ENCODE measurements at regions not wholly inside any gene's neighbourhood (a gene's known extent, or its start where the extent isn't known, plus 50 kb on each side); places are given as distances from the start of the nearest gene placed in this dataset.

- DNase-seq (ENCODE audit: low read depth): no peak
- no peak overlapping the region for H3K4me3 ChIP-seq (ENCODE audit: low read depth, low read length)
These were observed 280.2 kb downstream of the IRX2 start for GRCh38 chr5:2471152-2471879.

GRCh38 chr5:2466966-2467365 is 284.5 kb downstream of the IRX2 start:
- no peak for DNase-seq (ENCODE audit: low read depth)
- no peak overlapping the region for H3K4me3 ChIP-seq (ENCODE audit: low read depth, low read length)

- DNase-seq (ENCODE audit: low read depth): no peak
These were observed 286.1 kb downstream of the IRX2 start for GRCh38 chr5:2465383-2465782.

GRCh38 chr5:2464141-2464540 is 287.3 kb downstream of the IRX2 start:
- H3K4me3 ChIP-seq (ENCODE audit: low read depth, low read length): no peak overlapping the region

More at GRCh38 chr5:2465383-2465782, 286.1 kb downstream of the IRX2 start:
- H3K4me3 ChIP-seq (ENCODE audit: low read depth, low read length): no peak overlapping the region

GRCh38 chr5:2461701-2462691 is 289.5 kb downstream of the IRX2 start:
- no peak for DNase-seq (ENCODE audit: low read depth)
- H3K4me3 ChIP-seq (ENCODE audit: low read depth, low read length): no peak overlapping the region

More at GRCh38 chr5:2464141-2464540, 287.3 kb downstream of the IRX2 start:
- DNase-seq (ENCODE audit: low read depth): no peak

GRCh38 chr5:2460098-2460497 is 291.4 kb downstream of the IRX2 start:
- no peak for DNase-seq (ENCODE audit: low read depth)
- H3K4me3 ChIP-seq (ENCODE audit: low read depth, low read length): no peak overlapping the region

- no peak for DNase-seq (ENCODE audit: low read depth)
- H3K4me3 ChIP-seq (ENCODE audit: low read depth, low read length): no peak overlapping the region
These were observed 292.2 kb downstream of the IRX2 start for GRCh38 chr5:2459251-2459650.

GRCh38 chr5:2455878-2456277 is 295.6 kb downstream of the IRX2 start:
- H3K4me3 ChIP-seq (ENCODE audit: low read depth, low read length): no peak overlapping the region
- DNase-seq (ENCODE audit: low read depth): no peak

GRCh38 chr5:2454876-2455275 is 296.6 kb downstream of the IRX2 start:
- H3K4me3 ChIP-seq (ENCODE audit: low read depth, low read length): no peak overlapping the region
- no peak for DNase-seq (ENCODE audit: low read depth)

GRCh38 chr5:2453781-2454180 is 297.7 kb downstream of the IRX2 start:
- DNase-seq (ENCODE audit: low read depth): no peak
- H3K4me3 ChIP-seq (ENCODE audit: low read depth, low read length): no peak overlapping the region

- no peak for DNase-seq (ENCODE audit: low read depth)
- H3K4me3 ChIP-seq (ENCODE audit: low read depth, low read length): no peak overlapping the region
These were observed 300.4 kb downstream of the IRX2 start for GRCh38 chr5:2451100-2451499.

GRCh38 chr5:2442496-2443354 is 308.8 kb downstream of the IRX2 start:
- no peak for DNase-seq (ENCODE audit: low read depth)
- H3K4me3 ChIP-seq (ENCODE audit: low read depth, low read length): no peak overlapping the region

- no peak for DNase-seq (ENCODE audit: low read depth)
- H3K4me3 ChIP-seq (ENCODE audit: low read depth, low read length): no peak overlapping the region
These were observed 309.8 kb downstream of the IRX2 start for GRCh38 chr5:2441495-2442180.

GRCh38 chr5:2439608-2440007 is 311.9 kb downstream of the IRX2 start:
- H3K4me3 ChIP-seq (ENCODE audit: low read depth, low read length): no peak overlapping the region
- no peak for DNase-seq (ENCODE audit: low read depth)

- no peak for DNase-seq (ENCODE audit: low read depth)
- no peak overlapping the region for H3K4me3 ChIP-seq (ENCODE audit: low read depth, low read length)
These were observed 318.4 kb downstream of the IRX2 start for GRCh38 chr5:2433086-2433485.

- H3K4me3 ChIP-seq (ENCODE audit: low read depth, low read length): no peak overlapping the region
- DNase-seq (ENCODE audit: low read depth): no peak
These were observed 319.2 kb downstream of the IRX2 start for GRCh38 chr5:2432076-2432920.

- no peak for DNase-seq (ENCODE audit: low read depth)
- no peak overlapping the region for H3K4me3 ChIP-seq (ENCODE audit: low read depth, low read length)
These were observed 320.9 kb downstream of the IRX2 start for GRCh38 chr5:2430606-2431005.

- H3K4me3 ChIP-seq (ENCODE audit: low read depth, low read length): no peak overlapping the region
- DNase-seq (ENCODE audit: low read depth): no peak
These were observed 323.5 kb downstream of the IRX2 start for GRCh38 chr5:2427983-2428382.

All from skeletal muscle cell (primary cell).